GM12878 (cell line): ENCODE measurements at regions not wholly inside any gene's neighbourhood (a gene's known extent, or its start where the extent isn't known, plus 50 kb on each side); places are given as distances from the start of the nearest gene placed in this dataset.

ENCODE experiments used
- ATAC-seq: fragments of 200-7000 bp; cut with Tn5 transposase; 3 replicates; pipeline ENCODE4 v1.9.1; 2020; ENCODE audit warnings: mild to moderate bottlenecking, moderate library complexity
- BruUV-seq: library from RNA; stranded (reverse); fragments of 400-500 nt; replicated peaks from 2 replicates; lab custom pipeline; 2021; lab: Mats Ljungman, UMichigan
- CTCF ChIA-PET: fragments of 300-600 bp; sonication (Branson Sonifier 250); formaldehyde crosslinking; extraction: SDS; loops from one replicate; lab custom pipeline; 2021; ENCODE audit warnings: inconsistent platforms; lab: Yijun Ruan, JAX
- POLR2A ChIA-PET: fragments of 350-600 bp; formaldehyde crosslinking; extraction: SDS; loops from one replicate; lab custom pipeline; 2021; ENCODE audit warnings: inconsistent platforms; lab: Charles Lee
- RAD21 ChIA-PET: fragments of 300-600 bp; sonication (Branson Sonifier 250); formaldehyde crosslinking; loops from one replicate; lab custom pipeline; 2023; ENCODE audit warnings: antibody characterized with exemption; ENCODE audit not compliant: unreplicated experiment; lab: Charles Lee
- SMC1A ChIA-PET: fragments of 300-600 bp; sonication (Branson Sonifier 250); formaldehyde crosslinking; loops from one replicate; lab custom pipeline; 2023; ENCODE audit not compliant: unreplicated experiment, uncharacterized antibody; lab: Charles Lee
- DNase-seq: peaks from one replicate; pipeline ENCODE4 v3.0.0-alpha.2; 2011; ENCODE audit warnings: low read depth, low spot score
- FAIRE-seq: peaks from 3 replicates; lab custom pipeline; 2011; peaks lifted over from hg19 to GRCh38; lab: Jason Lieb, UNC
- H2AFZ ChIP-seq: 2 replicates; pipeline ENCODE4 v1.6.0; 2011; ENCODE audit warnings: low read depth, low read length, control low read depth; ENCODE audit not compliant: control insufficient read depth
- H3K27ac ChIP-seq: 2 replicates; pipeline ENCODE4 v1.5.1; 2011; ENCODE audit warnings: control low read depth; ENCODE audit not compliant: control insufficient read depth, insufficient read depth
- H3K27me3 ChIP-seq, 2 experiments: replicated peaks in 1 of 2; 2 replicates each; pipeline versions ENCODE4 v1.6.0 to v1.6.1; 2011; ENCODE audit warnings: low read length in 1 of 2; ENCODE audit not compliant: control insufficient read depth in 2 of 2, insufficient read depth in 2 of 2
- H3K36me3 ChIP-seq, 2 experiments: 2 replicates each; pipeline ENCODE4 v1.5.1; 2011; ENCODE audit warnings: low read length in 1 of 2; ENCODE audit not compliant: control insufficient read depth in 2 of 2, insufficient read depth in 2 of 2
- H3K4me1 ChIP-seq: 2 replicates; pipeline ENCODE4 v1.6.1; 2011; ENCODE audit warnings: mild to moderate bottlenecking, low read length, moderate library complexity, mixed read lengths; ENCODE audit not compliant: control insufficient read depth, insufficient read depth
- H3K4me2 ChIP-seq: 2 replicates; pipeline ENCODE4 v1.6.0; 2011; ENCODE audit warnings: control low read depth; ENCODE audit not compliant: control insufficient read depth, insufficient read depth
- H3K4me3 ChIP-seq: fragments of 200-600 bp; sonication (generic); 2 replicates; pipeline ENCODE4 v1.5.1; 2016
- H3K79me2 ChIP-seq: 2 replicates; pipeline ENCODE4 v1.6.0; 2011; ENCODE audit warnings: low read length; ENCODE audit not compliant: control insufficient read depth, insufficient read depth
- H3K9ac ChIP-seq: 2 replicates; pipeline ENCODE4 v1.8.0; 2011; ENCODE audit warnings: low read length, control low read depth, mixed read lengths; ENCODE audit not compliant: control insufficient read depth, insufficient read depth
- H3K9me3 ChIP-seq: replicated peaks from 3 replicates; pipeline ENCODE4 v1.5.1; 2011; ENCODE audit warnings: mild to moderate bottlenecking, low read length; ENCODE audit not compliant: control insufficient read depth, insufficient read depth
- H4K20me1 ChIP-seq: 2 replicates; pipeline ENCODE4 v1.6.0; 2011; ENCODE audit not compliant: control insufficient read depth, insufficient read depth
- BHLHE40 ChIP-seq, 2 experiments: fragments of 450-650 bp in 1 of 2; IDR thresholded peaks; 2 replicates each; pipeline ENCODE4 v1.6.1; 2011 to 2017; ENCODE audit warnings: low read depth in 2 of 2, borderline replicate concordance in 1 of 2, improper control_type of control experiment in 1 of 2, low read length in 1 of 2, mild to moderate bottlenecking in 1 of 2
- CEBPZ ChIP-seq: fragments of 150-350 bp; IDR thresholded peaks from 2 replicates; pipeline ENCODE4 v1.6.1; 2016; ENCODE audit warnings: low read depth, low read length
- DPF2 ChIP-seq: fragments of 450-650 bp; IDR thresholded peaks from 2 replicates; pipeline ENCODE4 v1.6.1; 2017; ENCODE audit warnings: mild to moderate bottlenecking
- ETV6 ChIP-seq, 2 experiments: fragments of 450-650 bp in 1 of 2; IDR thresholded peaks in 1 of 2; conservative IDR thresholded peaks in 1 of 2; 2 replicates each; pipeline ENCODE4 v1.6.1; 2014; ENCODE audit warnings: antibody characterized with exemption in 1 of 2, borderline replicate concordance in 1 of 2, low read depth in 1 of 2, mild to moderate bottlenecking in 1 of 2, moderate library complexity in 1 of 2
- KLF5 ChIP-seq: fragments of 450-650 bp; IDR thresholded peaks from 2 replicates; pipeline ENCODE4 v1.6.1; 2014; ENCODE audit warnings: mild to moderate bottlenecking; ENCODE audit not compliant: partially characterized antibody
- MYB ChIP-seq: fragments of 150-350 bp; IDR thresholded peaks from 2 replicates; pipeline ENCODE4 v1.6.1; 2014; ENCODE audit warnings: mild to moderate bottlenecking, low read depth, low read length, borderline replicate concordance
- NRF1 ChIP-seq: conservative IDR thresholded peaks from 2 replicates; pipeline ENCODE4 v1.6.1; 2011; ENCODE audit warnings: mild to moderate bottlenecking, low read depth, low read length, improper control_type of control experiment
- PAX5 ChIP-seq: IDR thresholded peaks from 2 replicates; pipeline ENCODE4 v1.6.1; 2011; ENCODE audit warnings: low read depth, low read length, borderline replicate concordance
- ZBTB11 ChIP-seq: fragments of 450-650 bp; formaldehyde crosslinking; IDR thresholded peaks from 2 replicates; pipeline ENCODE4 v1.5.0; 2022; ENCODE audit warnings: mild to moderate bottlenecking, missing genetic modification characterization
- ZNF217 ChIP-seq: fragments of 450-650 bp; IDR thresholded peaks from 2 replicates; pipeline ENCODE4 v1.6.1; 2017; ENCODE audit warnings: antibody characterized with exemption, mild to moderate bottlenecking
- WGBS: methylation state at CpG from one replicate; pipeline ENCODE4 v1.1.6; 2016; ENCODE audit warnings: low lambda C conversion rate; ENCODE audit not compliant: insufficient replicate concordance, insufficient coverage; ENCODE audit errors: missing lambda C conversion rate; 5-methylcytosine and 5-hydroxymethylcytosine counted together
- in situ Hi-C: fragments of 300-500 bp; cut with MboI; formaldehyde crosslinking; loops from 9 replicates; pipeline ENCODE4 v1.14.3; 2018; ENCODE audit warnings: mixed read lengths
- intact Hi-C: fragments of 100-400 bp; cut with micrococcal nuclease; formaldehyde crosslinking; loops from one replicate; pipeline ENCODE4 v1.14.2; 2022; ENCODE audit not compliant: unreplicated experiment
- TF ChIP-seq, protein P1 (sequence below): fragments of 450-650 bp; IDR thresholded peaks from 2 replicates; pipeline ENCODE4 v1.6.1; 2018; ENCODE audit warnings: borderline replicate concordance, mild to moderate bottlenecking; ENCODE audit not compliant: partially characterized antibody
- TF ChIP-seq, protein P2 (sequence below): fragments of 450-650 bp; conservative IDR thresholded peaks from 2 replicates; pipeline ENCODE4 v1.6.1; 2017; ENCODE audit warnings: mild to moderate bottlenecking, moderate library complexity

DNA sequence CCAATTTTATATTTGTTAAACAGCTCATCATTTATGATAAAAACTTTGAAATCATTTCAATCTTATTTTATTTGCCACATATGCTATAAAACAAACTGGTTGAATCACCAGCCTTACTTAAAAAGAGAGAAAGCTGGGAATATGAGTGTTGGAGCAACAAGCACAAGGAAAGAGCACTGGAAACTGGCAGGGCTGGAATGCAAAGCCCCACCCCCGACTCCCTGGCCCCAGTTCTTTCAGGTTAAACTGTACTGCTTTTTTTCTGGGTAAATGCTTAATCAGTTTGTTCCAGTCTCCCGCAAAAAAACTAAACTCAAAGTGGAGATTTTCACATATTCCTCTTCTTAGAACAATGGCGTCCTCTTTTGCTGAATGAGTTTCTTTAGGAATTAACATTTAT, 433.8 kb upstream of the NOX3 start:
- ATAC-seq (no peak), FAIRE-seq (no peak), DNase-seq (no peak)
- POLR2A ChIA-PET = no interaction called here
- intact Hi-C loops = loop anchor here (10.0 kb wide), 1 partner anchor 475 kb away; no protein-coding TSS in a partner anchor
- in situ Hi-C loops = loop anchor here (10.0 kb wide), 1 partner anchor 565 kb away; no protein-coding TSS in a partner anchor
- H3K4me1 ChIP-seq = no peaks in the 10 kb centered on the region
- H3K79me2 ChIP-seq = no peaks in the 10 kb centered on the region
- no peaks in the 10 kb centered on the region for H3K36me3 ChIP-seq
- no peak overlapping the region for H2AFZ ChIP-seq
- no TSS peak for BruUV-seq
- 25% methylated on average over 3 of the region's 3 CpGs for WGBS
- H3K9me3 ChIP-seq = no peaks in the 10 kb centered on the region
- no peak overlapping the region for H3K4me3 ChIP-seq
- no peak overlapping the region for H3K9ac ChIP-seq
- RAD21 ChIA-PET = no interaction called here
- SMC1A ChIA-PET = interaction anchor here (0.9 kb wide), 1 partner anchor 9 kb away, joined by 3 read pairs; no protein-coding TSS in a partner anchor
- H3K27ac ChIP-seq = no peak overlapping the region
- H3K4me2 ChIP-seq = no peak overlapping the region
- CTCF ChIA-PET = no interaction called here
- no peaks in the 10 kb centered on the region for H4K20me1 ChIP-seq
- no peaks in the 10 kb centered on the region for H3K27me3 ChIP-seq
- TF ChIP-seq ZBTB11 (CRISPR knock-in tag) (no peak), PAX5 (no peak), NRF1 (no peak), CEBPZ (no peak), DPF2 (no peak), ZNF217 (no peak), MYB (no peak), ETV6 (conservative IDR thresholded peaks at IDR 0.05 in 1 of 2, IDR thresholded peaks at IDR 0.05 in 1 of 2; ENCODE audit: borderline replicate concordance in 1 of 2, low read depth in 1 of 2) (no peak), BHLHE40 (IDR thresholded peaks at IDR 0.05; ENCODE audit: borderline replicate concordance in 1 of 2, low read depth in 2 of 2, low read length in 1 of 2) (no peak), KLF5 (no peak)
- TF ChIP-seq, protein P1, sequence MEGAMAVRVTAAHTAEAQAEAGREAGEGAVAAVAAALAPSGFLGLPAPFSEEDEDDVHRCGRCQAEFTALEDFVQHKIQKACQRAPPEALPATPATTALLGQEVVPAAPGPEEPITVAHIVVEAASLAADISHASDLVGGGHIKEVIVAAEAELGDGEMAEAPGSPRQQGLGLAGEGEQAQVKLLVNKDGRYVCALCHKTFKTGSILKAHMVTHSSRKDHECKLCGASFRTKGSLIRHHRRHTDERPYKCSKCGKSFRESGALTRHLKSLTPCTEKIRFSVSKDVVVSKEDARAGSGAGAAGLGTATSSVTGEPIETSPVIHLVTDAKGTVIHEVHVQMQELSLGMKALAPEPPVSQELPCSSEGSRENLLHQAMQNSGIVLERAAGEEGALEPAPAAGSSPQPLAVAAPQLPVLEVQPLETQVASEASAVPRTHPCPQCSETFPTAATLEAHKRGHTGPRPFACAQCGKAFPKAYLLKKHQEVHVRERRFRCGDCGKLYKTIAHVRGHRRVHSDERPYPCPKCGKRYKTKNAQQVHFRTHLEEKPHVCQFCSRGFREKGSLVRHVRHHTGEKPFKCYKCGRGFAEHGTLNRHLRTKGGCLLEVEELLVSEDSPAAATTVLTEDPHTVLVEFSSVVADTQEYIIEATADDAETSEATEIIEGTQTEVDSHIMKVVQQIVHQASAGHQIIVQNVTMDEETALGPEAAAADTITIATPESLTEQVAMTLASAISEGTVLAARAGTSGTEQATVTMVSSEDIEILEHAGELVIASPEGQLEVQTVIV = no peak
- TF ChIP-seq, protein P2, sequence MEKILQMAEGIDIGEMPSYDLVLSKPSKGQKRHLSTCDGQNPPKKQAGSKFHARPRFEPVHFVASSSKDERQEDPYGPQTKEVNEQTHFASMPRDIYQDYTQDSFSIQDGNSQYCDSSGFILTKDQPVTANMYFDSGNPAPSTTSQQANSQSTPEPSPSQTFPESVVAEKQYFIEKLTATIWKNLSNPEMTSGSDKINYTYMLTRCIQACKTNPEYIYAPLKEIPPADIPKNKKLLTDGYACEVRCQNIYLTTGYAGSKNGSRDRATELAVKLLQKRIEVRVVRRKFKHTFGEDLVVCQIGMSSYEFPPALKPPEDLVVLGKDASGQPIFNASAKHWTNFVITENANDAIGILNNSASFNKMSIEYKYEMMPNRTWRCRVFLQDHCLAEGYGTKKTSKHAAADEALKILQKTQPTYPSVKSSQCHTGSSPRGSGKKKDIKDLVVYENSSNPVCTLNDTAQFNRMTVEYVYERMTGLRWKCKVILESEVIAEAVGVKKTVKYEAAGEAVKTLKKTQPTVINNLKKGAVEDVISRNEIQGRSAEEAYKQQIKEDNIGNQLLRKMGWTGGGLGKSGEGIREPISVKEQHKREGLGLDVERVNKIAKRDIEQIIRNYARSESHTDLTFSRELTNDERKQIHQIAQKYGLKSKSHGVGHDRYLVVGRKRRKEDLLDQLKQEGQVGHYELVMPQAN = no peak
